ENCODE measurements at regions not wholly inside any gene's neighbourhood (a gene's known extent, or its start where the extent isn't known, plus 50 kb on each side); places are given as distances from the start of the nearest gene placed in this dataset.

GRCh38 chr18:57202881-57203280 lies 56.0 kb downstream of the BOD1L2 start:
- DNase-seq, result no peak

GRCh38 chr18:57205641-57206040 lies 58.8 kb downstream of the BOD1L2 start:
- no peak for DNase-seq

GRCh38 chr18:57207124-57207916 lies 60.4 kb downstream of the BOD1L2 start:
- no peak for DNase-seq

- no peak for DNase-seq
These were observed 61.2 kb downstream of the BOD1L2 start for GRCh38 chr18:57208047-57208446.

- DNase-seq, result no peak
These were observed 62.8 kb downstream of the BOD1L2 start for GRCh38 chr18:57209713-57210106.

GRCh38 chr18:57210107-57210715 lies 63.3 kb downstream of the BOD1L2 start:
- DNase-seq, result peak; percentile 32

GRCh38 chr18:57210716-57211411 lies 64.0 kb downstream of the BOD1L2 start:
- DNase-seq, result no peak

- DNase-seq, result no peak
These were observed 64.5 kb downstream of the BOD1L2 start for GRCh38 chr18:57211412-57211750.

GRCh38 chr18:57211776-57212175 lies 64.9 kb downstream of the BOD1L2 start:
- DNase-seq, result no peak

- no peak for DNase-seq
These were observed 65.8 kb downstream of the BOD1L2 start for GRCh38 chr18:57212678-57213077.

GRCh38 chr18:57214976-57215375 lies 68.1 kb downstream of the BOD1L2 start:
- no peak for DNase-seq

GRCh38 chr18:57218281-57218680 lies 71.4 kb downstream of the BOD1L2 start:
- DNase-seq, result no peak

GRCh38 chr18:57219964-57220363 lies 73.1 kb downstream of the BOD1L2 start:
- no peak for DNase-seq

- DNase-seq, result no peak
These were observed 73.6 kb downstream of the BOD1L2 start for GRCh38 chr18:57220480-57220879.

GRCh38 chr18:57220930-57221483 lies 74.1 kb downstream of the BOD1L2 start:
- no peak for DNase-seq

GRCh38 chr18:57223144-57223870 lies 76.4 kb downstream of the BOD1L2 start:
- DNase-seq, result no peak

- DNase-seq, result peak; percentile 21
These were observed 84.1 kb downstream of the BOD1L2 start for GRCh38 chr18:57230861-57231585.

- DNase-seq, result no peak
These were observed 85.0 kb downstream of the BOD1L2 start for GRCh38 chr18:57231864-57232263.

GRCh38 chr18:57234346-57234745 lies 87.5 kb downstream of the BOD1L2 start:
- no peak for DNase-seq

- no peak for DNase-seq
These were observed 95.0 kb downstream of the BOD1L2 start for GRCh38 chr18:57241869-57242268.

GRCh38 chr18:57242285-57242684 lies 95.4 kb downstream of the BOD1L2 start:
- DNase-seq, result no peak

GRCh38 chr18:57243624-57244179 lies 96.8 kb downstream of the BOD1L2 start:
- no peak for DNase-seq

Data from DMS79 treated with DMSO at 0.1 percent for 48 hours (cell line).